Upper lobe of left lung (tissue), 6 donors: ENCODE measurements at regions not wholly inside any gene's neighbourhood (a gene's known extent, or its start where the extent isn't known, plus 50 kb on each side); places are given as distances from the start of the nearest gene placed in this dataset.

Experiments used
- ATAC-seq, 2 donors: fragments of 200-7000 bp; cut with Tn5 transposase; one replicate each; pipeline ENCODE4 v1.9.1; 2022; ENCODE audit warnings: mild to moderate bottlenecking in 2 of 2, moderate library complexity in 2 of 2; ENCODE audit not compliant: low FRiP score in 2 of 2
- DNase-seq, 2 donors: peaks; one replicate each; pipeline ENCODE4 v3.0.0-alpha.2; 2019 to 2020
- H3K27ac ChIP-seq, 4 donors: fragments of 200-600 bp; sonication (generic); one replicate each; pipeline ENCODE4 v1.5.1; 2016 to 2019
- H3K27me3 ChIP-seq, 4 donors: fragments of 200-600 bp; sonication (generic); one replicate each; pipeline ENCODE4 v1.5.1; 2017 to 2019
- H3K36me3 ChIP-seq, 4 donors: fragments of 200-600 bp; sonication (generic); one replicate each; pipeline ENCODE4 v1.5.1; 2016 to 2019
- H3K4me1 ChIP-seq, 4 donors: fragments of 200-600 bp; sonication (generic); one replicate each; pipeline ENCODE4 v1.5.1; 2018 to 2019
- H3K4me3 ChIP-seq, 4 donors: fragments of 200-600 bp; sonication (generic); one replicate each; pipeline ENCODE4 v1.5.1; 2017 to 2019; ENCODE audit warnings: mild to moderate bottlenecking in 2 of 4, moderate library complexity in 1 of 4
- H3K9me3 ChIP-seq, 4 donors: fragments of 200-600 bp; sonication (generic); one replicate each; pipeline ENCODE4 v1.5.1; 2018 to 2019
- EP300 ChIP-seq, 4 donors: sonication (generic); formaldehyde crosslinking; IDR thresholded peaks; one replicate each; pipeline ENCODE4 v1.5.1; 2017; ENCODE audit warnings: antibody characterized with exemption in 4 of 4, control low read depth in 2 of 4
- POLR2A ChIP-seq, 4 donors: fragments of 450-650 bp; IDR thresholded peaks; one replicate each; pipeline ENCODE4 v1.5.1; 2016 to 2017; ENCODE audit warnings: antibody characterized with exemption in 4 of 4, mild to moderate bottlenecking in 2 of 4
- POLR2AphosphoS5 ChIP-seq, 2 donors: sonication (generic); formaldehyde crosslinking; IDR thresholded peaks; one replicate each; pipeline ENCODE4 v1.5.1; 2017; ENCODE audit warnings: antibody characterized with exemption in 2 of 2
- WGBS, 2 donors: methylation state at CpG; one replicate each; pipeline ENCODE4 v1.1.5; 2017 to 2018; 5-methylcytosine and 5-hydroxymethylcytosine counted together
- TF ChIP-seq, protein P1 (sequence below), 6 experiments: fragments of 450-650 bp in 4 of 6; fragments of 200-600 bp in 2 of 6; sonication (generic) in 2 of 6; IDR thresholded peaks; one replicate each; pipeline ENCODE4 v1.5.1; 2016 to 2019; ENCODE audit warnings: antibody characterized with exemption in 6 of 6
- donor health status: DM: no; HTN: no; CAD: no; lungs with moderate emphysema.
- donor health status: DM: no; HTN: yes; CAD: no; lungs with severe emphysema.

DNA sequence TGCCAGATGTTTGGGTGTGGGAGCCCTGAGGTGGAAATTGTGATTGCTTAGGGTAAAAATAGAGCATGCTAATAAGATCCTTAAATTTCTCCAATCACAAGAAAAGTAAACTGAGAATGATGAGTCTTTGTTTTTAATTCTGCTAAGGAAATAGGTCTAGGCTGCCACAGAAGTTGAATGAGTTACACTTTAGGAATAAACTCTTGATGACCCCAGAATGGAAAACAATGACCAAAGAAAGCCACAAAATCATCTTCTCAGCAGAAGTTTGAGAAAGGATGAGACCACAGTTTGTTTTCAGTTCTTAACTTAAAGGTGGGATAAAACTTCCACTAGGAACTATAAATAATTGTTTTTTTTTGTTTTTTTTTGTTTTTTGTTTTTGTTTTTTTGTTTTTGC lies 164.6 kb upstream of the BCL6 start:
- Histone ChIP-seq H3K4me3 (no peak overlapping the region), H3K36me3 (no peaks in the 10 kb centered on the region), H3K9me3 (no peaks in the 10 kb centered on the region), H3K27ac (no peak overlapping the region), H3K4me1 (peaks cover 0 to 4% (median 0%) of the 10 kb centered on the region in 4 donors), H3K27me3 (no peaks in the 10 kb centered on the region)
- TF ChIP-seq POLR2AphosphoS5 (IDR thresholded peaks at IDR 0.05) (no peak), EP300 (IDR thresholded peaks at IDR 0.05) (no peak), POLR2A (IDR thresholded peaks at IDR 0.05) (no peak)
- TF ChIP-seq, protein P1, sequence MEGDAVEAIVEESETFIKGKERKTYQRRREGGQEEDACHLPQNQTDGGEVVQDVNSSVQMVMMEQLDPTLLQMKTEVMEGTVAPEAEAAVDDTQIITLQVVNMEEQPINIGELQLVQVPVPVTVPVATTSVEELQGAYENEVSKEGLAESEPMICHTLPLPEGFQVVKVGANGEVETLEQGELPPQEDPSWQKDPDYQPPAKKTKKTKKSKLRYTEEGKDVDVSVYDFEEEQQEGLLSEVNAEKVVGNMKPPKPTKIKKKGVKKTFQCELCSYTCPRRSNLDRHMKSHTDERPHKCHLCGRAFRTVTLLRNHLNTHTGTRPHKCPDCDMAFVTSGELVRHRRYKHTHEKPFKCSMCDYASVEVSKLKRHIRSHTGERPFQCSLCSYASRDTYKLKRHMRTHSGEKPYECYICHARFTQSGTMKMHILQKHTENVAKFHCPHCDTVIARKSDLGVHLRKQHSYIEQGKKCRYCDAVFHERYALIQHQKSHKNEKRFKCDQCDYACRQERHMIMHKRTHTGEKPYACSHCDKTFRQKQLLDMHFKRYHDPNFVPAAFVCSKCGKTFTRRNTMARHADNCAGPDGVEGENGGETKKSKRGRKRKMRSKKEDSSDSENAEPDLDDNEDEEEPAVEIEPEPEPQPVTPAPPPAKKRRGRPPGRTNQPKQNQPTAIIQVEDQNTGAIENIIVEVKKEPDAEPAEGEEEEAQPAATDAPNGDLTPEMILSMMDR (IDR thresholded peaks at IDR 0.05) = no peak
- no peak for DNase-seq
- no peak for ATAC-seq

DNA sequence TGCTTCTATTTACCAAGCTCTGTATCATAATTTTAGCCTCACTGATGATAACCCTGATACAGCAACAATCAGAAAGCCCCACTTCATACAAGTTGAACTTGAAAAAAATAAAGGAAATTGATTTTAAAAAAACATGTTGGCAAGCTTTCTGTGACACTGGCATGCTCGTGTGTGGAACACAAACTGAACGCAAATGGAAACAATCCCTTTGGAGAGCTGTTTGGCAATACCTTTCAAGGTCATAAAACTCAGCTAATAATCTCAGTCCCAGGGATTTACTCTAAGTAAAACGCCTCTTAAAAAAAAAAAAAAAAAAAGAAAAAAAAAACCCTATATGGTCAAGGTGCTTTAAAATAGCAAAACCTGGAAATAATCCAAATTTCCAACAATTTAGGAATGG lies 166.7 kb upstream of the BCL6 start:
- H3K4me1 ChIP-seq = peaks cover 0 to 7% (median 2%) of the 10 kb centered on the region in 4 donors
- H3K27me3 ChIP-seq = no peaks in the 10 kb centered on the region
- no peak for DNase-seq
- H3K27ac ChIP-seq = no peak overlapping the region
- 70 to 74% methylated on average over 3 of the region's 3 CpGs for WGBS, 2 donors
- H3K36me3 ChIP-seq = no peaks in the 10 kb centered on the region
- no peaks in the 10 kb centered on the region for H3K9me3 ChIP-seq
- H3K4me3 ChIP-seq = no peak overlapping the region
- no peak for ATAC-seq
- TF ChIP-seq POLR2AphosphoS5 (IDR thresholded peaks at IDR 0.05) = no peak
- TF ChIP-seq EP300 (IDR thresholded peaks at IDR 0.05) = no peak
- no peak for TF ChIP-seq POLR2A (IDR thresholded peaks at IDR 0.05)
- TF ChIP-seq, protein P1 (IDR thresholded peaks at IDR 0.05) = no peak

DNA sequence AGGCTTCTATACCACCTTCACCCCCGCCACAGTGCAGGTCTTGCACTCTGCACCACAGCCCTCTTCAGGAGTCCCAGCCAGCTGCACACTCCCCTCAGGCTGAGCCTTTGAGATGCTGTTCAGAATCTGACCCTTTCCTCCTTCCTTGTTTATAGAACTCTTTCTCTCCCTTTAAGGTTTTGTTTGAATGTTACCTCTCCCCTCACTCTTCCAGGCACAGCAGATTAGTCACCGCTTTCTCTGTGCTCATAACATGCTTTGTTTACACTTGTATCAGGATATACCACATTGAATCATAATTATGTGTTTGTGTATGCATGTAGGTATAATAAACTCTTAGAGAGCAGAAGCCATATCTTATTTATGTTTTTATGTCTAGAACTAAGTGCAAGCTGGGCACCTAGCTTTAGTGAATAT lies 168.4 kb upstream of the BCL6 start:
- TF ChIP-seq POLR2AphosphoS5 (IDR thresholded peaks at IDR 0.05) = no peak
- TF ChIP-seq, protein P1 (IDR thresholded peaks at IDR 0.05) = no peak
- no peak for TF ChIP-seq EP300 (IDR thresholded peaks at IDR 0.05)
- no peak for TF ChIP-seq POLR2A (IDR thresholded peaks at IDR 0.05)
- Histone ChIP-seq H3K4me1 (peaks cover 0 to 9% (median 2%) of the 10 kb centered on the region in 4 donors), H3K27ac (no peak overlapping the region), H3K9me3 (no peaks in the 10 kb centered on the region), H3K36me3 (no peaks in the 10 kb centered on the region), H3K27me3 (no peaks in the 10 kb centered on the region), H3K4me3 (no peak overlapping the region)
- ATAC-seq (no peak), DNase-seq (no peak)
- 89 to 98% methylated on average over 2 of the region's 2 CpGs for WGBS, 2 donors

DNA sequence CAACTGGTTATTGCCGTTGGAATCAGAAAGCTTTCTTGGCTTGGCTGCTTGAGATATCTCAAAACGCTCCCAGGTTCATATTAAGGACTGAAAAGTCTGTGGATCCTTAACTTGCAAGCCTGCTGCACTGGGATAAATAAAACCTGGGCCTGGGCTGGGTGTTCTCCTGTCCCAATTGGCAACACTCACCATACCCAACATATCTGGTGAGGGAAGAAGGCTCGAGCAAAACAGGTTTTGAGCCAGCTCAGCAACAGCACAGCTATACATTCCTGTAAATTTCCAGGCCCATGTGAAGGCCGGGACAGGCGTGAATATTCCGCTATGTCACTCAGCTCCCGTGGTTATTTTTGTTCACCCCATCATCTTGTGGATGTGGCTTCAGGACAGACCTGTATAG lies 169.0 kb upstream of the BCL6 start:
- DNase-seq (no peak), ATAC-seq (no peak)
- no peaks in the 10 kb centered on the region for H3K27me3 ChIP-seq
- no peak overlapping the region for H3K27ac ChIP-seq
- no peaks in the 10 kb centered on the region for H3K9me3 ChIP-seq
- H3K36me3 ChIP-seq = no peaks in the 10 kb centered on the region
- TF ChIP-seq POLR2AphosphoS5 (IDR thresholded peaks at IDR 0.05) = no peak
- no peak for TF ChIP-seq POLR2A (IDR thresholded peaks at IDR 0.05)
- no peak for TF ChIP-seq EP300 (IDR thresholded peaks at IDR 0.05)
- TF ChIP-seq, protein P1 (IDR thresholded peaks at IDR 0.05) = no peak
- WGBS, 2 donors = 88% methylated on average over 7 of the region's 7 CpGs
- H3K4me1 ChIP-seq = peaks cover 0 to 14% (median 2%) of the 10 kb centered on the region in 4 donors
- H3K4me3 ChIP-seq = no peak overlapping the region

DNA sequence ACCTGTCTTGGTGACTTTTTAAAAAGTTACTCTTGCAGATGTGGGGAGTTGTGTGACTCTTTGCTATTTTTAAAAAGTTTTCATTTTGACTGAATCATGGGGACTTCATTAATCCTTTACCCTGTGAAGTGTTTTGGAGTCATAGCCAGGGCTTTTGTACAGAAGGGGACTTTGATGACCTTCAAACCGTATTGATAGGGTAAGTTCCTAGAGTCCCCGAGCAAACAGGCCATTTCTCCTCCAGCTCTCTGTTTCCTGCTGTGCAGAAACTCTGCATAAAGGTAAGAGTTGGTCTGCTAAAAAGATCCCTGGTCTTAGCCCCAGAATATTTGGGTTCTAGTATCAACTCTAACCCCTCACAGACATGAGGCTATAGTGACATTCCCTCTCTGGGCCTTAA lies 170.8 kb upstream of the BCL6 start:
- no peak for TF ChIP-seq POLR2A (IDR thresholded peaks at IDR 0.05)
- TF ChIP-seq, protein P1 (IDR thresholded peaks at IDR 0.05) = no peak
- no peak for TF ChIP-seq EP300 (IDR thresholded peaks at IDR 0.05)
- TF ChIP-seq POLR2AphosphoS5 (IDR thresholded peaks at IDR 0.05) = no peak
- Histone ChIP-seq H3K27ac (no peak overlapping the region), H3K36me3 (no peaks in the 10 kb centered on the region), H3K4me3 (no peak overlapping the region), H3K9me3 (no peaks in the 10 kb centered on the region), H3K27me3 (no peaks in the 10 kb centered on the region), H3K4me1 (peaks cover 0 to 14% (median 7%) of the 10 kb centered on the region in 4 donors)
- DNase-seq (no peak), ATAC-seq (no peak)
- 60 to 82% methylated on average over 2 of the region's 2 CpGs for WGBS, 2 donors
